ENCODE measurements at regions not wholly inside any gene's neighbourhood (a gene's known extent, or its start where the extent isn't known, plus 50 kb on each side); places are given as distances from the start of the nearest gene placed in this dataset.

DNA sequence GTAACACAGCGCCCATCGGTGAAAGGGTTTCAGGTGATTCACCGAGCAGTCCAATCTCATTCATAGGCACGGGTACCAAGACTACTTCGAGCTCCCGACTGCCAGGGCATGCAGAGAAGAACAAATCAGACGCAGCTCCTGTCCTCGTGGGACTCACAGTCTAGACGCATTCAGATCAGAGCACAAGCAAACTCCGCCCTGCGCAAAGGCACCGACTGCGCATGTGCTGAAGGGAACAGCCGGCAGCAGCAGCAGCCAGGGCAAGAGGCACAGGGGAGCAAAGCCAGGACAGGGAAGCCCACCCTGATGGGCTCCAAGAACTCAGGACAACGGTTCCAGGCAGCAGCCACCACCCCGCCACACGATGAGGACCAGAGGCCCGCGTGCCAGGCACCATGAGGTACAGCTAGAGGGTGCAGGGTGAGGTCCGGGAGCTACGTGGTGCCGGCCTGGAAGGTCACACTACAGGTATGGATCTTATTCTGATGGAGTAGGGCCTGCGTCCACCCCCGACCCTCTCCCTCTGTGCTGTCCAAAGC lies 315.7 kb downstream of the FOXL1 start:
- Histone ChIP-seq H3K36me3 (ENCODE audit: insufficient read depth, low read length) (no peaks in the 10 kb centered on the region), H3K27me3 (ENCODE audit: insufficient read depth, low read length, poor library complexity) (peaks cover 27% of the 10 kb centered on the region), H3K27ac (ENCODE audit: low read length) (no peak overlapping the region), H3K9me3 (ENCODE audit: insufficient read depth, low read length, severe bottlenecking) (no peaks in the 10 kb centered on the region), H4K20me1 (ENCODE audit: insufficient read depth, low read length) (0 out of 2 replicates have a peak, but pooled peaks cover 6% of the 10 kb centered on the region), H3K79me2 (ENCODE audit: insufficient read depth, low read length) (no peaks in the 10 kb centered on the region), H3K4me1 (ENCODE audit: insufficient read depth, low read length) (no peaks in the 10 kb centered on the region), H3K9ac (ENCODE audit: low read depth, low read length) (no peak overlapping the region), H2AFZ (ENCODE audit: low read depth, low read length) (no peak overlapping the region), H3K4me3 (ENCODE audit: low read depth in 1 of 2, low read length in 2 of 2) (no peak overlapping the region), H3K4me2 (ENCODE audit: insufficient read depth, low read length) (no peak overlapping the region)
- ATAC-seq (ENCODE audit: insufficient read depth, low read depth), result no peak
- no peak for TF ChIP-seq EZH2 (IDR thresholded peaks at IDR 0.05; ENCODE audit: borderline replicate concordance, low read depth, low read length, severe bottlenecking)
- TF ChIP-seq, protein P1, sequence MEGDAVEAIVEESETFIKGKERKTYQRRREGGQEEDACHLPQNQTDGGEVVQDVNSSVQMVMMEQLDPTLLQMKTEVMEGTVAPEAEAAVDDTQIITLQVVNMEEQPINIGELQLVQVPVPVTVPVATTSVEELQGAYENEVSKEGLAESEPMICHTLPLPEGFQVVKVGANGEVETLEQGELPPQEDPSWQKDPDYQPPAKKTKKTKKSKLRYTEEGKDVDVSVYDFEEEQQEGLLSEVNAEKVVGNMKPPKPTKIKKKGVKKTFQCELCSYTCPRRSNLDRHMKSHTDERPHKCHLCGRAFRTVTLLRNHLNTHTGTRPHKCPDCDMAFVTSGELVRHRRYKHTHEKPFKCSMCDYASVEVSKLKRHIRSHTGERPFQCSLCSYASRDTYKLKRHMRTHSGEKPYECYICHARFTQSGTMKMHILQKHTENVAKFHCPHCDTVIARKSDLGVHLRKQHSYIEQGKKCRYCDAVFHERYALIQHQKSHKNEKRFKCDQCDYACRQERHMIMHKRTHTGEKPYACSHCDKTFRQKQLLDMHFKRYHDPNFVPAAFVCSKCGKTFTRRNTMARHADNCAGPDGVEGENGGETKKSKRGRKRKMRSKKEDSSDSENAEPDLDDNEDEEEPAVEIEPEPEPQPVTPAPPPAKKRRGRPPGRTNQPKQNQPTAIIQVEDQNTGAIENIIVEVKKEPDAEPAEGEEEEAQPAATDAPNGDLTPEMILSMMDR (IDR thresholded peaks at IDR 0.05; ENCODE audit: borderline replicate concordance, extremely low read depth, low read length, poor library complexity, severe bottlenecking), result no peak
- DNase-seq, result no peak

DNA sequence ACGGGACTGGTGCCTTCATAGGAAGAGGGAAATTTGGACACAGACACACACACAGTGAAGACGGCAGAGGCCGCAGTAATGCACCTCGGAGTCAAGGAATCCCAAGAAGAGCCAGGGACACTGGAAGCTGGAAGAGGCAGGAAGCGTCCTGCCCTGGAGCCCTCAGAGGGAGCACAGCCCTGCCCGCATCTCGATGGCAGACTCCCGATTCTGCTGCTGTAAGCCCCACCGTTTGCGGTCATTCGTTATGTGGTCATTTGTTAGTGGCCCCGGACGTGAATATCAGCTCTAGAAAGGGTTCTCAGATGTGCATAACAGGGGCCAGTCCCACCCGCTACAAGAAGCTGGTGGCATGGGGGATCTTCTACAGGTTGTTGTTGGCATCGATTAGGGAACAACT lies 316.6 kb downstream of the FOXL1 start:
- no peaks in the 10 kb centered on the region for H3K4me1 ChIP-seq (ENCODE audit: insufficient read depth, low read length)
- H3K27me3 ChIP-seq (ENCODE audit: insufficient read depth, low read length, poor library complexity), result peaks cover 27% of the 10 kb centered on the region
- H3K36me3 ChIP-seq (ENCODE audit: insufficient read depth, low read length), result no peaks in the 10 kb centered on the region
- no peak for TF ChIP-seq EZH2 (IDR thresholded peaks at IDR 0.05; ENCODE audit: borderline replicate concordance, low read depth, low read length, severe bottlenecking)
- TF ChIP-seq, protein P1 (IDR thresholded peaks at IDR 0.05; ENCODE audit: borderline replicate concordance, extremely low read depth, low read length, poor library complexity, severe bottlenecking), result no peak
- no peak overlapping the region for H3K4me2 ChIP-seq (ENCODE audit: insufficient read depth, low read length)
- no peak overlapping the region for H3K4me3 ChIP-seq (ENCODE audit: low read depth in 1 of 2, low read length in 2 of 2)
- H2AFZ ChIP-seq (ENCODE audit: low read depth, low read length), result no peak overlapping the region
- 0 out of 2 replicates have a peak, but pooled peaks cover 6% of the 10 kb centered on the region for H4K20me1 ChIP-seq (ENCODE audit: insufficient read depth, low read length)
- no peaks in the 10 kb centered on the region for H3K9me3 ChIP-seq (ENCODE audit: insufficient read depth, low read length, severe bottlenecking)
- ATAC-seq (ENCODE audit: insufficient read depth, low read depth) (no peak), DNase-seq (no peak)
- no peak overlapping the region for H3K9ac ChIP-seq (ENCODE audit: low read depth, low read length)
- H3K27ac ChIP-seq (ENCODE audit: low read length), result no peak overlapping the region
- no peaks in the 10 kb centered on the region for H3K79me2 ChIP-seq (ENCODE audit: insufficient read depth, low read length)

DNA sequence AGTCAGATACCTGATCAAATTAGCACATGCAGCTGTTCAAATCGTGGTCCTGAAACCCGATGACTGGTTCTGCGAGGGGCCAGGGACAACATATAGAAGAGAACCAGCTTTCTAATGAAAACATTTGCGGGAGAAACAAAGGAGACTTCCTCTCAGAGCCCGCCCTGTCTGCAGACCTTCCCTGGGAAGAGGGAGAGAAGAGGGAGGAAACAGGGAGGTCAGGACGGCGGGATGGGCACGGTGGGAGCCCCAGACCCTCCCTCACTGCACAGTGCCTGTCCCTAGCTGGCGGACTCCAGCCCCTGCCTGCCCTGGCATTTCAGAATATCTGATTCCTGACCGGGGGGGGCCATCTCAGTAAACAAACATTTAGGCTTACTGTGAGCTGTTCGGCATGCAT lies 317.3 kb downstream of the FOXL1 start:
- TF ChIP-seq, protein P1 (IDR thresholded peaks at IDR 0.05; ENCODE audit: borderline replicate concordance, extremely low read depth, low read length, poor library complexity, severe bottlenecking), result no peak
- no peak for TF ChIP-seq EZH2 (IDR thresholded peaks at IDR 0.05; ENCODE audit: borderline replicate concordance, low read depth, low read length, severe bottlenecking)

More for the DNA sequence above, 317.3 kb downstream of the FOXL1 start:
- no peak overlapping the region for H2AFZ ChIP-seq (ENCODE audit: low read depth, low read length)
- no peaks in the 10 kb centered on the region for H3K36me3 ChIP-seq (ENCODE audit: insufficient read depth, low read length)
- H3K9me3 ChIP-seq (ENCODE audit: insufficient read depth, low read length, severe bottlenecking), result no peaks in the 10 kb centered on the region
- H3K4me2 ChIP-seq (ENCODE audit: insufficient read depth, low read length), result no peak overlapping the region
- ATAC-seq (ENCODE audit: insufficient read depth, low read depth), result no peak
- no peaks in the 10 kb centered on the region for H3K4me1 ChIP-seq (ENCODE audit: insufficient read depth, low read length)
- peaks cover 27% of the 10 kb centered on the region for H3K27me3 ChIP-seq (ENCODE audit: insufficient read depth, low read length, poor library complexity)
- DNase-seq, result no peak
- H3K4me3 ChIP-seq (ENCODE audit: low read depth in 1 of 2, low read length in 2 of 2), result no peak overlapping the region
- no peak overlapping the region for H3K9ac ChIP-seq (ENCODE audit: low read depth, low read length)
- H4K20me1 ChIP-seq (ENCODE audit: insufficient read depth, low read length), result 0 out of 2 replicates have a peak, but pooled peaks cover 6% of the 10 kb centered on the region
- H3K79me2 ChIP-seq (ENCODE audit: insufficient read depth, low read length), result no peaks in the 10 kb centered on the region
- no peak overlapping the region for H3K27ac ChIP-seq (ENCODE audit: low read length)
